GM18517 (cell line): ENCODE measurements at regions not wholly inside any gene's neighbourhood (a gene's known extent, or its start where the extent isn't known, plus 50 kb on each side); places are given as distances from the start of the nearest gene placed in this dataset.
"Not testable (repeated sequence)": the region's sequence is repeated elsewhere in the genome, so short reads cannot be mapped to it uniquely, and the experiment has no call there.

Source experiments
- ATAC-seq: cut with Tn5 transposase; IDR thresholded peaks from one replicate; pipeline ENCODE4 v1.9.1; 2021; ENCODE audit warnings: mild to moderate bottlenecking, moderate library complexity; ENCODE audit not compliant: unreplicated experiment

- not testable (repeated sequence) for ATAC-seq
These were observed 122.4 kb downstream of the NPIPB11 start for GRCh38 chr16:29284159-29284558.

GRCh38 chr16:29278097-29278871, 128.2 kb downstream of the NPIPB11 start:
- not testable (repeated sequence) for ATAC-seq

GRCh38 chr16:29276446-29276845, 130.1 kb downstream of the NPIPB11 start:
- ATAC-seq = not testable (repeated sequence)

GRCh38 chr16:29274055-29275035, 132.2 kb downstream of the NPIPB11 start:
- not testable (repeated sequence) for ATAC-seq

GRCh38 chr16:29273298-29274054, 133.0 kb downstream of the NPIPB11 start:
- ATAC-seq = not testable (repeated sequence)

- ATAC-seq = not testable (repeated sequence)
These were observed 134.5 kb downstream of the NPIPB11 start for GRCh38 chr16:29271721-29272675.

GRCh38 chr16:29270923-29271322, 135.6 kb downstream of the NPIPB11 start:
- ATAC-seq = not testable (repeated sequence)

- ATAC-seq = not testable (repeated sequence)
These were observed 136.5 kb downstream of the NPIPB11 start for GRCh38 chr16:29270033-29270432.

- ATAC-seq = not testable (repeated sequence)
These were observed 137.2 kb downstream of the NPIPB11 start for GRCh38 chr16:29269192-29269811.

GRCh38 chr16:29268785-29269191, 137.7 kb downstream of the NPIPB11 start:
- ATAC-seq = not testable (repeated sequence)

- not testable (repeated sequence) for ATAC-seq
These were observed 138.2 kb downstream of the NPIPB11 start for GRCh38 chr16:29268348-29268747.

- ATAC-seq = not testable (repeated sequence)
These were observed 138.6 kb downstream of the NPIPB11 start for GRCh38 chr16:29267891-29268290.

- not testable (repeated sequence) for ATAC-seq
These were observed 139.4 kb downstream of the NPIPB11 start for GRCh38 chr16:29267055-29267619.

GRCh38 chr16:29266612-29267011, 139.9 kb downstream of the NPIPB11 start:
- ATAC-seq = not testable (repeated sequence)

GRCh38 chr16:29265255-29265853, 141.2 kb downstream of the NPIPB11 start:
- not testable (repeated sequence) for ATAC-seq

GRCh38 chr16:29264080-29264837, 142.3 kb downstream of the NPIPB11 start:
- not testable (repeated sequence) for ATAC-seq

- ATAC-seq = not testable (repeated sequence)
These were observed 143.8 kb downstream of the NPIPB11 start for GRCh38 chr16:29262725-29263124.
